Retinal pigment epithelial cell (primary cell): ENCODE measurements at regions not wholly inside any gene's neighbourhood (a gene's known extent, or its start where the extent isn't known, plus 50 kb on each side); places are given as distances from the start of the nearest gene placed in this dataset.

Experiments used
- DNase-seq: peaks from one replicate; pipeline ENCODE4 v3.0.0-alpha.2; 2010; ENCODE audit warnings: low read depth
- H3K4me3 ChIP-seq: 2 replicates; pipeline ENCODE4 v1.5.1; 2011; ENCODE audit warnings: mild to moderate bottlenecking, low read length, control low read depth, moderate library complexity
- CTCF ChIP-seq: conservative IDR thresholded peaks from 2 replicates; pipeline ENCODE4 v1.5.1; 2011; ENCODE audit warnings: low read depth, low read length, control low read depth, inconsistent platforms

GRCh38 chrX:99654188-99654587 lies 755.9 kb downstream of the PCDH19 start:
- no peak for TF ChIP-seq CTCF
- H3K4me3 ChIP-seq: no peak overlapping the region
- no peak for DNase-seq

- DNase-seq: no peak
- no peak for TF ChIP-seq CTCF
- no peak overlapping the region for H3K4me3 ChIP-seq
These were observed 756.7 kb downstream of the PCDH19 start for GRCh38 chrX:99653352-99653751.

- DNase-seq: no peak
- TF ChIP-seq CTCF: no peak
- H3K4me3 ChIP-seq: no peak overlapping the region
These were observed 797.0 kb downstream of the PCDH19 start for GRCh38 chrX:99613041-99613440.

- TF ChIP-seq CTCF: no peak
- no peak overlapping the region for H3K4me3 ChIP-seq
- no peak for DNase-seq
These were observed 806.8 kb downstream of the PCDH19 start for GRCh38 chrX:99603091-99603814.

GRCh38 chrX:99602107-99602506 lies 808.0 kb downstream of the PCDH19 start:
- no peak for DNase-seq
- no peak for TF ChIP-seq CTCF
- H3K4me3 ChIP-seq: no peak overlapping the region

- no peak for TF ChIP-seq CTCF
- no peak overlapping the region for H3K4me3 ChIP-seq
- DNase-seq: no peak
These were observed 821.1 kb downstream of the PCDH19 start for GRCh38 chrX:99588936-99589335.

- no peak for DNase-seq
- no peak overlapping the region for H3K4me3 ChIP-seq
- TF ChIP-seq CTCF: no peak
These were observed 837.4 kb downstream of the PCDH19 start for GRCh38 chrX:99572711-99573110.
